H1 (cell line): ENCODE measurements at regions not wholly inside any gene's neighbourhood (a gene's known extent, or its start where the extent isn't known, plus 50 kb on each side); places are given as distances from the start of the nearest gene placed in this dataset.
"Not testable (repeated sequence)": the region's sequence is repeated elsewhere in the genome, so short reads cannot be mapped to it uniquely, and the experiment has no call there.

ENCODE experiments used
- CTCF ChIA-PET: fragments of 300-600 bp; sonication (Branson Sonifier 250); formaldehyde crosslinking; loops from one replicate; lab custom pipeline; 2021; ENCODE audit not compliant: partially characterized antibody; lab: Charles Lee
- POLR2A ChIA-PET: fragments of 300-600 bp; sonication (Branson Sonifier 250); formaldehyde crosslinking; loops from one replicate; lab custom pipeline; 2021; ENCODE audit warnings: inconsistent platforms; ENCODE audit not compliant: partially characterized antibody; lab: Charles Lee
- DNase-seq, 2 experiments: peaks; one replicate each; pipeline versions ENCODE4 v3.0.0 to v3.0.0-alpha.2; 2010 to 2022; ENCODE audit warnings: low spot score in 2 of 2, low read depth in 1 of 2, mixed read lengths in 1 of 2
- FAIRE-seq: peaks from 2 replicates; lab custom pipeline; 2011; peaks lifted over from hg19 to GRCh38; lab: Jason Lieb, UNC
- H2AFZ ChIP-seq: 2 replicates; pipeline ENCODE4 v1.8.1; 2012; ENCODE audit warnings: low read length, inconsistent platforms
- H2AK5ac ChIP-seq: 2 replicates; pipeline ENCODE4 v1.6.1; 2013; ENCODE audit warnings: low read depth, low read length
- H2BK120ac ChIP-seq: replicated peaks from 2 replicates; pipeline ENCODE3; 2013; ENCODE audit warnings: low read depth, low read length, inconsistent platforms
- H2BK12ac ChIP-seq: 2 replicates; pipeline ENCODE4 v1.6.1; 2013; ENCODE audit warnings: low read depth, low read length
- H2BK15ac ChIP-seq: 2 replicates; pipeline ENCODE4 v1.6.1; 2013; ENCODE audit warnings: low read length
- H2BK20ac ChIP-seq: 2 replicates; pipeline ENCODE4 v1.6.1; 2013; ENCODE audit warnings: low read length
- H2BK5ac ChIP-seq: 2 replicates; pipeline ENCODE4 v1.6.1; 2013; ENCODE audit warnings: low read depth, low read length
- H3K14ac ChIP-seq: 2 replicates; pipeline ENCODE4 v1.6.1; 2013; ENCODE audit warnings: inconsistent platforms; ENCODE audit not compliant: insufficient read length
- H3K18ac ChIP-seq: 2 replicates; pipeline ENCODE4 v1.6.1; 2013; ENCODE audit warnings: low read length; ENCODE audit errors: extremely low read depth
- H3K23ac ChIP-seq: 2 replicates; pipeline ENCODE4 v1.6.1; 2013; ENCODE audit warnings: inconsistent platforms; ENCODE audit not compliant: insufficient read length
- H3K23me2 ChIP-seq: 2 replicates; pipeline ENCODE4 v1.6.1; 2013; ENCODE audit warnings: low read depth, low read length
- H3K27ac ChIP-seq: 2 replicates; pipeline ENCODE4 v1.6.1; 2011; ENCODE audit warnings: low read depth, low read length, inconsistent platforms
- H3K27me3 ChIP-seq, 4 experiments: replicated peaks in 1 of 4; 1 replicate in 1 of 4; 2 replicates in 3 of 4; pipeline versions ENCODE4 v1.6.1 to v1.8.1; 2011 to 2013; ENCODE audit warnings: low read length in 3 of 4, mild to moderate bottlenecking in 3 of 4, inconsistent platforms in 2 of 4, mixed read lengths in 2 of 4, moderate library complexity in 1 of 4; ENCODE audit not compliant: control insufficient read depth in 3 of 4, insufficient read depth in 3 of 4; ENCODE audit errors: extremely low read depth in 1 of 4
- H3K36me3 ChIP-seq, 4 experiments: 2 replicates each; pipeline versions ENCODE4 v1.6.1 to v1.8.1; 2011 to 2013; ENCODE audit warnings: mild to moderate bottlenecking in 4 of 4, low read length in 3 of 4, moderate library complexity in 2 of 4, control low read depth in 1 of 4, inconsistent platforms in 1 of 4; ENCODE audit not compliant: insufficient read depth in 4 of 4, control insufficient read depth in 2 of 4
- H3K4ac ChIP-seq: replicated peaks from 2 replicates; pipeline ENCODE3; 2013; ENCODE audit warnings: low read length, low read depth, mixed read lengths, inconsistent platforms; ENCODE audit not compliant: insufficient read length
- H3K4me1 ChIP-seq, 4 experiments: replicated peaks in 1 of 4; 1 replicate in 1 of 4; 2 replicates in 3 of 4; pipeline versions ENCODE4 v1.6.1 to v1.8.1; 2011 to 2013; ENCODE audit warnings: low read length in 3 of 4, inconsistent platforms in 2 of 4, mixed read lengths in 1 of 4; ENCODE audit not compliant: insufficient read depth in 4 of 4, control insufficient read depth in 3 of 4
- H3K4me2 ChIP-seq, 2 experiments: 2 replicates each; pipeline versions ENCODE4 v1.6.1 to v1.8.1; 2011 to 2013; ENCODE audit warnings: low read depth in 2 of 2, low read length in 2 of 2, control low read depth in 1 of 2, inconsistent platforms in 1 of 2, mild to moderate bottlenecking in 1 of 2; ENCODE audit not compliant: insufficient read depth in 1 of 2
- H3K4me3 ChIP-seq, 4 experiments: fragments of 200-600, 300-600 bp in 1 of 4; sonication (generic), shearing (Covaris generic), sonication (Bioruptor Twin) in 1 of 4; 2 replicates each; pipeline versions ENCODE4 v1.5.1 to v1.8.1; 2011 to 2016; ENCODE audit warnings: low read length in 4 of 4, low read depth in 3 of 4, control low read depth in 2 of 4, inconsistent platforms in 2 of 4, mild to moderate bottlenecking in 2 of 4, mixed read lengths in 1 of 4, moderate library complexity in 1 of 4; ENCODE audit not compliant: insufficient read depth in 2 of 4; ENCODE audit errors: extremely low read depth in 1 of 4
- H3K56ac ChIP-seq: replicated peaks from 2 replicates; pipeline ENCODE3; 2013; ENCODE audit warnings: low read depth, mild to moderate bottlenecking, mixed read lengths, low read length, inconsistent platforms; ENCODE audit not compliant: insufficient read length
- H3K79me1 ChIP-seq: 2 replicates; pipeline ENCODE4 v1.6.1; 2013; ENCODE audit warnings: low read depth, low read length, control low read depth
- H3K79me2 ChIP-seq, 2 experiments: 2 replicates each; pipeline versions ENCODE4 v1.6.1 to v1.8.1; 2012 to 2013; ENCODE audit warnings: low read length in 2 of 2, mild to moderate bottlenecking in 2 of 2, inconsistent platforms in 1 of 2; ENCODE audit not compliant: insufficient read depth in 2 of 2, control insufficient read depth in 1 of 2
- H3K9ac ChIP-seq, 4 experiments: replicated peaks in 1 of 4; 1 replicate in 1 of 4; 2 replicates in 3 of 4; pipeline versions ENCODE4 v1.6.1 to v1.8.1; 2011 to 2013; ENCODE audit warnings: low read depth in 3 of 4, low read length in 3 of 4, control low read depth in 2 of 4, mild to moderate bottlenecking in 2 of 4, moderate library complexity in 2 of 4, inconsistent platforms in 1 of 4; ENCODE audit errors: extremely low read depth in 1 of 4
- H3K9me3 ChIP-seq, 2 experiments: 2 replicates each; pipeline versions ENCODE4 v1.6.1 to v1.8.1; 2012 to 2013; ENCODE audit warnings: mild to moderate bottlenecking in 2 of 2, moderate library complexity in 2 of 2, control low read depth in 1 of 2, inconsistent platforms in 1 of 2, low read depth in 1 of 2, low read length in 1 of 2, mixed read lengths in 1 of 2; ENCODE audit not compliant: insufficient read depth in 2 of 2
- H4K20me1 ChIP-seq, 2 experiments: replicated peaks in 1 of 2; 2 replicates each; pipeline versions ENCODE3 to v1.8.1; 2011 to 2013; ENCODE audit warnings: inconsistent platforms in 2 of 2, low read length in 2 of 2, mild to moderate bottlenecking in 1 of 2; ENCODE audit not compliant: insufficient read depth in 2 of 2, control insufficient read depth in 1 of 2
- H4K5ac ChIP-seq: 2 replicates; pipeline ENCODE4 v1.6.1; 2013; ENCODE audit warnings: low read length, low read depth, mixed read lengths, inconsistent platforms; ENCODE audit not compliant: insufficient read length
- H4K8ac ChIP-seq: 2 replicates; pipeline ENCODE4 v1.8.0; 2013; ENCODE audit warnings: mild to moderate bottlenecking, moderate library complexity, low read length, inconsistent platforms; ENCODE audit not compliant: insufficient read depth; ENCODE audit errors: extremely low read depth
- H4K91ac ChIP-seq: replicated peaks from 2 replicates; pipeline ENCODE3; 2013; ENCODE audit warnings: low read length, mixed read lengths, inconsistent platforms; ENCODE audit not compliant: insufficient read length
- WGBS, 2 experiments: shearing (Covaris generic) in 1 of 2; methylation state at CpG; one replicate each; pipeline versions ENCODE4 v1.1.6 to v1.1.7; 2013 to 2015; ENCODE audit warnings: low lambda C conversion rate in 2 of 2, mixed read lengths in 2 of 2, inconsistent platforms in 1 of 2, low coverage in 1 of 2, missing lambda C conversion rate in 1 of 2; ENCODE audit not compliant: insufficient replicate concordance in 2 of 2, insufficient coverage in 1 of 2, insufficient read length in 1 of 2; ENCODE audit errors: extremely low coverage in 1 of 2, missing lambda C conversion rate in 1 of 2; 5-methylcytosine and 5-hydroxymethylcytosine counted together

DNA sequence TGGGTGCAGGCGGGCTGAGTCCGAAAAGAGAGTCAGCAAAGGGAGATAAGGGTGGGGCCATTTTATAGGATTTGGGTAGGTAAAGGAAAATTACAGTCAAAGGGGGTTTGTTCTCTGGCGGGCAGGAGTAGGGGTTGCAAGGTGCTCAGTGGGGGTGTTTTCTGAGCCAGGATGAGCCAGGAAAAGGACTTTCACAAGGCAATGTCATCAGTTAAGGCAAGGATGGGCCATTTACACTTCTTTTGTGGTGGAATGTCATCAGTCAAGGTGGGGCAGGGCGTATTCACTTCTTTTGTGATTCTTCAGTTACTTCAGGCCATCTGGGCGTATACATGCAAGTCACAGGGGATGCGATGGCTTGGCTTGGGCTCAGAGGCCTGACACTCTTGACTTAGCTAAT, 998.2 kb downstream of the PCDH9 start:
- DNase-seq, CTCF ChIA-PET, POLR2A ChIA-PET: not testable (repeated sequence)

More for the DNA sequence above, 998.2 kb downstream of the PCDH9 start:
- H3K4me3 ChIP-seq, H2BK120ac ChIP-seq, H4K5ac ChIP-seq, H3K27me3 ChIP-seq, H2AFZ ChIP-seq, H3K23ac ChIP-seq, H3K79me1 ChIP-seq, H3K56ac ChIP-seq, H3K36me3 ChIP-seq, H3K27ac ChIP-seq, H3K18ac ChIP-seq, FAIRE-seq, H3K79me2 ChIP-seq, H2AK5ac ChIP-seq, H3K14ac ChIP-seq, H3K23me2 ChIP-seq, H3K4me2 ChIP-seq, H2BK15ac ChIP-seq, H4K8ac ChIP-seq, H2BK5ac ChIP-seq, H3K4me1 ChIP-seq, H4K20me1 ChIP-seq, H3K9ac ChIP-seq, H4K91ac ChIP-seq, H2BK12ac ChIP-seq, H2BK20ac ChIP-seq, H3K4ac ChIP-seq: not testable (repeated sequence)
- WGBS, 2 experiments: 88% methylated on average over 4 of the region's 6 CpGs; no CpG with 5 or more reads in 1 of the 2 experiments
- peaks cover 10 to 20% of the 10 kb centered on the region in 2 experiments; a peak in 3 of 4 replicates for H3K9me3 ChIP-seq
